ENCODE measurements at regions not wholly inside any gene's neighbourhood (a gene's known extent, or its start where the extent isn't known, plus 50 kb on each side); places are given as distances from the start of the nearest gene placed in this dataset.

GRCh38 chr7:115593111-115593510, 437.5 kb downstream of the TFEC start:
- Histone ChIP-seq H3K9ac (no peak overlapping the region), H3K9me2 (ENCODE audit: insufficient read depth) (no peaks in the 10 kb centered on the region), H3K27me3 (replicated peaks; ENCODE audit: insufficient read depth) (no peaks in the 10 kb centered on the region), H3K79me2 (ENCODE audit: insufficient read depth) (no peaks in the 10 kb centered on the region), H3K9me3 (ENCODE audit: low read depth) (peaks cover 4% of the 10 kb centered on the region), H3K36me3 (ENCODE audit: low read depth) (no peaks in the 10 kb centered on the region), H3K27ac (no peak overlapping the region), H3K4me2 (ENCODE audit: unreplicated experiment) (no peak overlapping the region), H3F3A (ENCODE audit: insufficient read depth) (no peaks in the 10 kb centered on the region), H4K20me1 (ENCODE audit: insufficient read depth) (no peaks in the 10 kb centered on the region), H2AFZ (no peak overlapping the region), H3K4me3 (no peak overlapping the region), H3K4me1 (ENCODE audit: insufficient read depth) (no peaks in the 10 kb centered on the region)
- no peak for TF ChIP-seq EZH2phosphoT487 (IDR thresholded peaks at IDR 0.05; ENCODE audit: insufficient read depth, low read depth)
- TF ChIP-seq EZH2 (IDR thresholded peaks at IDR 0.05; ENCODE audit: insufficient read depth, poor library complexity, severe bottlenecking), result no peak
- DNase-seq, result no peak
- WGBS, 2 experiments (ENCODE audit: low coverage in 1 of 2, low lambda C conversion rate in 2 of 2, missing lambda C conversion rate in 2 of 2), result 56 to 61% methylated on average over 2 of the region's 2 CpGs
- in situ Hi-C loops (cut with MboI), result no loop called here

- DNase-seq, result no peak
- H3K9me3 ChIP-seq (ENCODE audit: low read depth), result no peaks in the 10 kb centered on the region
- H3K79me2 ChIP-seq (ENCODE audit: insufficient read depth), result no peaks in the 10 kb centered on the region
- no peaks in the 10 kb centered on the region for H3K36me3 ChIP-seq (ENCODE audit: low read depth)
- H3K27ac ChIP-seq, result no peak overlapping the region
- no peak overlapping the region for H3K9ac ChIP-seq
- no peaks in the 10 kb centered on the region for H3F3A ChIP-seq (ENCODE audit: insufficient read depth)
- no peak for TF ChIP-seq EZH2phosphoT487 (IDR thresholded peaks at IDR 0.05; ENCODE audit: insufficient read depth, low read depth)
- TF ChIP-seq EZH2 (IDR thresholded peaks at IDR 0.05; ENCODE audit: insufficient read depth, poor library complexity, severe bottlenecking), result no peak
- H4K20me1 ChIP-seq (ENCODE audit: insufficient read depth), result no peaks in the 10 kb centered on the region
- H3K4me1 ChIP-seq (ENCODE audit: insufficient read depth), result peaks cover 6% of the 10 kb centered on the region; the same call in 1 of the 2 replicates
- in situ Hi-C loops (cut with MboI), result no loop called here
- no peaks in the 10 kb centered on the region for H3K27me3 ChIP-seq (replicated peaks; ENCODE audit: insufficient read depth)
- H3K4me2 ChIP-seq (ENCODE audit: unreplicated experiment), result no peak overlapping the region
- H2AFZ ChIP-seq, result 0 out of 2 replicates have a peak overlapping the region, but pooled peaks have one; percentile 24
- WGBS, 2 experiments (ENCODE audit: low coverage in 1 of 2, low lambda C conversion rate in 2 of 2, missing lambda C conversion rate in 2 of 2), result 85 to 88% methylated on average over 5 of the region's 5 CpGs
- H3K4me3 ChIP-seq, result no peak overlapping the region
- peaks cover 4% of the 10 kb centered on the region; the same call in 1 of the 2 replicates for H3K9me2 ChIP-seq (ENCODE audit: insufficient read depth)
These were observed 445.4 kb downstream of the TFEC start for GRCh38 chr7:115585015-115585718.

DNA sequence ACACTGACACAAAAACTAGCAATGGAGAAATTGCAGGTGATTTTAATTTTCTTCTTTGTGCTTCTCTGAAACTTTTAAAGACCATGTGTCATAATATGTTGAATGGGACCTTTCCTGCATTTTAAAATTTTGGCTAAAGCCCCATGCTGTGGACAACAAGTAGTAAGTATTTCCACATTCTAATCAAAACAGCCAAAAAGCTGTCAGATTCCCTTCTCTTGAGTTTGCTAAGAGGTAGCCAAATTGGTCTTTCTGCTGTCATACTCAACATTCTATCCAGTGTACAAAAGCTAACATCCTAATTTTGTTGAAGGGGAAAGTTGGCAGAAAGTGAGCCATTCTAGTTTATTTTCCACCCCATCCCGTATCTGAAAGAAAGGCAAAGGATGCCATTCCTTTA, 447.6 kb downstream of the TFEC start:
- H3K4me1 ChIP-seq (ENCODE audit: insufficient read depth), result peaks cover 6% of the 10 kb centered on the region; the same call in 1 of the 2 replicates
- DNase-seq, result no peak
- WGBS, 2 experiments (ENCODE audit: low coverage in 1 of 2, low lambda C conversion rate in 2 of 2, missing lambda C conversion rate in 2 of 2), result 35 to 48% methylated on average over 1 of the region's 1 CpG

GRCh38 chr7:115578576-115578975, 452.0 kb downstream of the TFEC start:
- in situ Hi-C loops (cut with MboI), result no loop called here
- no peak for DNase-seq
- Histone ChIP-seq H3K79me2 (ENCODE audit: insufficient read depth) (no peaks in the 10 kb centered on the region), H3K27me3 (replicated peaks; ENCODE audit: insufficient read depth) (no peaks in the 10 kb centered on the region), H3K9ac (no peak overlapping the region), H4K20me1 (ENCODE audit: insufficient read depth) (no peaks in the 10 kb centered on the region), H3K27ac (no peak overlapping the region), H3K4me1 (ENCODE audit: insufficient read depth) (no peaks in the 10 kb centered on the region), H3K36me3 (ENCODE audit: low read depth) (no peaks in the 10 kb centered on the region), H3K9me3 (ENCODE audit: low read depth) (no peaks in the 10 kb centered on the region), H3K4me2 (ENCODE audit: unreplicated experiment) (no peak overlapping the region), H2AFZ (no peak overlapping the region), H3F3A (ENCODE audit: insufficient read depth) (no peaks in the 10 kb centered on the region), H3K4me3 (no peak overlapping the region), H3K9me2 (ENCODE audit: insufficient read depth) (no peaks in the 10 kb centered on the region; the same call in 1 of the 2 replicates)
- 16 to 26% methylated on average over 2 of the region's 2 CpGs for WGBS, 2 experiments (ENCODE audit: low coverage in 1 of 2, low lambda C conversion rate in 2 of 2, missing lambda C conversion rate in 2 of 2)
- TF ChIP-seq EZH2 (IDR thresholded peaks at IDR 0.05; ENCODE audit: insufficient read depth, poor library complexity, severe bottlenecking), result no peak
- no peak for TF ChIP-seq EZH2phosphoT487 (IDR thresholded peaks at IDR 0.05; ENCODE audit: insufficient read depth, low read depth)

More for the DNA sequence above, 447.6 kb downstream of the TFEC start:
- Histone ChIP-seq H4K20me1 (ENCODE audit: insufficient read depth) (no peaks in the 10 kb centered on the region), H3K9me2 (ENCODE audit: insufficient read depth) (peaks cover 4% of the 10 kb centered on the region; the same call in 1 of the 2 replicates), H3K27me3 (replicated peaks; ENCODE audit: insufficient read depth) (no peaks in the 10 kb centered on the region), H3F3A (ENCODE audit: insufficient read depth) (no peaks in the 10 kb centered on the region), H3K9me3 (ENCODE audit: low read depth) (no peaks in the 10 kb centered on the region), H2AFZ (no peak overlapping the region), H3K4me3 (no peak overlapping the region), H3K4me2 (ENCODE audit: unreplicated experiment) (no peak overlapping the region), H3K9ac (no peak overlapping the region), H3K27ac (no peak overlapping the region), H3K79me2 (ENCODE audit: insufficient read depth) (no peaks in the 10 kb centered on the region), H3K36me3 (ENCODE audit: low read depth) (no peaks in the 10 kb centered on the region)
- no peak for TF ChIP-seq EZH2 (IDR thresholded peaks at IDR 0.05; ENCODE audit: insufficient read depth, poor library complexity, severe bottlenecking)
- no peak for TF ChIP-seq EZH2phosphoT487 (IDR thresholded peaks at IDR 0.05; ENCODE audit: insufficient read depth, low read depth)
- in situ Hi-C loops (cut with MboI), result no loop called here

Data from GM23248 (cell line).